ENCODE measurements at regions not wholly inside any gene's neighbourhood (a gene's known extent, or its start where the extent isn't known, plus 50 kb on each side); places are given as distances from the start of the nearest gene placed in this dataset.

DNA sequence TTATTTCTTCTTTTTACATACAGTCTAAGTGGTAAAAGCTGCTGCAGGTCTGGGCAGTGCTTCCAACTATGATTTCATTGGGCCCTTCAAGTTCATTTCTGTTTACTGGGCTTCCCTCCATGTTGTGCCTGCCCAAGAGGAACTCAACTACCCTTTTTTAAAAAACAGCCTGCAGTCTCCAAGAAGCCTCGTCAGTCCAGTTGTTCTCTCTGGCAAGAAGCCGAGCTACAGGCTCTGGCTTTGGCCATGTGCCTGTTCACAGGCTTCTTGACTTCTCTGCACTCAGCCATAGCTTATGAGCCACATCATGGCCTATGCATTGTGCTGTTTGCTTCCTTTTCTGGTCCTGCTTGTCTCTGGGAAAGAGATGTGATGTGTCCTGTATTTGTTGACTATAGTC, 119.7 kb upstream of the PJA2 start:
- H3K27ac ChIP-seq (ENCODE audit: extremely low read depth, low read depth, low read length): no peak overlapping the region

DNA sequence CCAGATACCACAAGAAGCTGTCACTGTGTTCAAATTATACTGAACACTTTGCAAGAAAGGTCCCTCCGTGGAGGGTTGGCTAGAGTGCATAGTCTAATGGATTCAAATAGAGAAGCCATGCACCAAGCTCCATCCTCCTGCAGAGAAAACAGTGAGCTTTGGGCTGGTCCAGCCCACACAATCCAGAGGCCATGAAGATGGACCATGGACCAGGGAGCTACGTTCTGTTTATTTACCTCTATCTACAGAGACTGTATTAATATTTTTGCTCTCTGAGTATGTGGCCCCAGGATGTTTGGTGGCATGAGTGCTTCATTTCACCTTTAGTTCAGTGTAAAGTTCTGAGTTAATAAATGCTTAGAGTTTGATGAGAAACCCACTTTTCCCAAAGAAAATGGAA, 114.8 kb upstream of the PJA2 start:
- H3K4me3 ChIP-seq (ENCODE audit: low read depth, low read length): no peak overlapping the region
- H3K36me3 ChIP-seq (ENCODE audit: control insufficient read depth in 2 of 2, insufficient read depth in 1 of 2, low read length in 2 of 2): no peaks in the 10 kb centered on the region
- ChIA-PET POLR2A (no interaction called here), CTCF (no interaction called here)
- H3K4me1 ChIP-seq (ENCODE audit: control insufficient read depth, insufficient read depth, low read length): no peaks in the 10 kb centered on the region
- no peaks in the 10 kb centered on the region for H3K9me3 ChIP-seq (ENCODE audit: control insufficient read depth, insufficient read depth, low read depth, low read length)
- TF ChIP-seq ZNF501 (tag by site-specific recombination; IDR thresholded peaks at IDR 0.05): no peak
- H3K27ac ChIP-seq (ENCODE audit: extremely low read depth, low read depth, low read length): no peak overlapping the region

More for the DNA sequence above, 119.7 kb upstream of the PJA2 start:
- Histone ChIP-seq H3K4me3 (ENCODE audit: low read depth, low read length) (no peak overlapping the region), H3K9me3 (ENCODE audit: control insufficient read depth, insufficient read depth, low read depth, low read length) (no peaks in the 10 kb centered on the region), H3K36me3 (ENCODE audit: control insufficient read depth in 2 of 2, insufficient read depth in 1 of 2, low read length in 2 of 2) (no peaks in the 10 kb centered on the region), H3K4me1 (ENCODE audit: control insufficient read depth, insufficient read depth, low read length) (peaks cover 6% of the 10 kb centered on the region; the same call in 1 of the 2 replicates)
- ChIA-PET CTCF (interaction anchor here (0.6 kb wide), 1 partner anchor 1008 kb away, joined by 3 read pairs; no protein-coding TSS in a partner anchor), POLR2A (no interaction called here)
- TF ChIP-seq PRDM1 (tag by site-specific recombination; IDR thresholded peaks at IDR 0.05): no peak
- no peak for TF ChIP-seq ZNF530 (tag by site-specific recombination; IDR thresholded peaks at IDR 0.05; ENCODE audit: low read depth)
- no peak for TF ChIP-seq ZNF837 (tag by site-specific recombination; IDR thresholded peaks at IDR 0.05)
- TF ChIP-seq OVOL3 (tag by site-specific recombination; IDR thresholded peaks at IDR 0.05): no peak
- no peak for TF ChIP-seq ZNF239 (tag by site-specific recombination; IDR thresholded peaks at IDR 0.05)
- no peak for TF ChIP-seq SP3 (tag by site-specific recombination; IDR thresholded peaks at IDR 0.05)
- no peak for TF ChIP-seq ZNF175 (tag by site-specific recombination; IDR thresholded peaks at IDR 0.05)

DNA sequence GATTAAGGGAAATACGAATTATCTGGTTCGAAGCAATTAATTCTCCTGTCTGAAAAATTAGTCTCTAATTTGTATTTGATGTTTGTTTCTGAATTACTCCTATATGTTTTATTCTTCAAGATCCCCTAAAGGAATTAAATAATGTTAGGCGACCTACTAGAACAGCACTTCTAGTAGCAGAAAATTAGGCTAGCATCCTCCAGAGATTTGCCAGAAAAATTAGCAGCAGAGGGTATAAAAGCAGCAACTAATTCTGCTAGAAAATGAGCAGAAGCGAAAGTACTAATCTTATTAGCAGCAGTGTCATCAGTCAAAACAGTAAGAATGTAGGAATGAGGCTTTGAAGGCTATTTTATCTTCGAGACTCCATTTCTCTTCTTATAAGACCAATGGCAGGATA, 114.3 kb upstream of the PJA2 start:
- Histone ChIP-seq H3K9me3 (ENCODE audit: control insufficient read depth, insufficient read depth, low read depth, low read length) (no peaks in the 10 kb centered on the region), H3K36me3 (ENCODE audit: control insufficient read depth in 2 of 2, insufficient read depth in 1 of 2, low read length in 2 of 2) (no peaks in the 10 kb centered on the region), H3K27ac (ENCODE audit: extremely low read depth, low read depth, low read length) (no peak overlapping the region), H3K4me1 (ENCODE audit: control insufficient read depth, insufficient read depth, low read length) (no peaks in the 10 kb centered on the region), H3K4me3 (ENCODE audit: low read depth, low read length) (no peak overlapping the region)
- ChIA-PET CTCF (no interaction called here), POLR2A (no interaction called here)
- TF ChIP-seq GLI4 (tag by site-specific recombination; IDR thresholded peaks at IDR 0.05) (no peak), OVOL3 (tag by site-specific recombination; IDR thresholded peaks at IDR 0.05) (no peak)
- TF ChIP-seq, protein P1, sequence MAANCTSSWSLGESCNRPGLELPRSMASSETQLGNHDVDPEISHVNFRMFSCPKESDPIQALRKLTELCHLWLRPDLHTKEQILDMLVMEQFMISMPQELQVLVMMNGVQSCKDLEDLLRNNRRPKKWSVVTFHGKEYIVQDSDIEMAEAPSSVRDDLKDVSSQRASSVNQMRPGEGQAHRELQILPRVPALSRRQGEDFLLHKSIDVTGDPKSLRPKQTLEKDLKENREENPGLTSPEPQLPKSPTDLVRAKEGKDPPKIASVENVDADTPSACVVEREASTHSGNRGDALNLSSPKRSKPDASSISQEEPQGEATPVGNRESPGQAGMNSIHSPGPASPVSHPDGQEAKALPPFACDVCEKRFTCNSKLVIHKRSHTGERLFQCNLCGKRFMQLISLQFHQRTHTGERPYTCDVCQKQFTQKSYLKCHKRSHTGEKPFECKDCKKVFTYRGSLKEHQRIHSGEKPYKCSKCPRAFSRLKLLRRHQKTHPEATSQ (tag by site-specific recombination; IDR thresholded peaks at IDR 0.05): no peak
- TF ChIP-seq, protein P2, sequence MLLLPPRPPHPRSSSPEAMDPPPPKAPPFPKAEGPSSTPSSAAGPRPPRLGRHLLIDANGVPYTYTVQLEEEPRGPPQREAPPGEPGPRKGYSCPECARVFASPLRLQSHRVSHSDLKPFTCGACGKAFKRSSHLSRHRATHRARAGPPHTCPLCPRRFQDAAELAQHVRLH (tag by site-specific recombination; IDR thresholded peaks at IDR 0.05): no peak

DNA sequence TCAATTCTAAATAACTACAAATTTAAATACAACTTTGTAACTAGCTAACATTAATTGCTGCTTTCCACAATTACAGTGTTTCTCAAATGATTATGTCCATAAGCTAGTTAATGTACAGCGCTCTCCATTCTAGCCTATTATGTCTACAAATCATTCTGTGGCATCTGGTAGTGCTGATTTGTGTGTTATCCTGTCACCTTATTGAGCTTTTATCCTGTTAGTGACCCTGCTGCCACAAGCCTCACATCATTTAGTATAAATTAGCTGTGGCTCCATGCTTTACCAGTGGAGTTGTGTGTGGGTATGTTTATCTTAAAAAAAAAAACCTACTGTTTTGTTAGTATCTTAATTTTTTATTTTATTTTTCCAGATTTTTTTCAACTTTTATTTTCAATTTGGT, 112.6 kb upstream of the PJA2 start:
- H3K9me3 ChIP-seq (ENCODE audit: control insufficient read depth, insufficient read depth, low read depth, low read length): no peaks in the 10 kb centered on the region
- H3K36me3 ChIP-seq (ENCODE audit: control insufficient read depth in 2 of 2, insufficient read depth in 1 of 2, low read length in 2 of 2): no peaks in the 10 kb centered on the region
- H3K27ac ChIP-seq (ENCODE audit: extremely low read depth, low read depth, low read length): no peak overlapping the region
- no peak overlapping the region for H3K4me3 ChIP-seq (ENCODE audit: low read depth, low read length)
- H3K4me1 ChIP-seq (ENCODE audit: control insufficient read depth, insufficient read depth, low read length): no peaks in the 10 kb centered on the region
- CTCF ChIA-PET: no interaction called here
- POLR2A ChIA-PET: no interaction called here
- TF ChIP-seq, protein P3, sequence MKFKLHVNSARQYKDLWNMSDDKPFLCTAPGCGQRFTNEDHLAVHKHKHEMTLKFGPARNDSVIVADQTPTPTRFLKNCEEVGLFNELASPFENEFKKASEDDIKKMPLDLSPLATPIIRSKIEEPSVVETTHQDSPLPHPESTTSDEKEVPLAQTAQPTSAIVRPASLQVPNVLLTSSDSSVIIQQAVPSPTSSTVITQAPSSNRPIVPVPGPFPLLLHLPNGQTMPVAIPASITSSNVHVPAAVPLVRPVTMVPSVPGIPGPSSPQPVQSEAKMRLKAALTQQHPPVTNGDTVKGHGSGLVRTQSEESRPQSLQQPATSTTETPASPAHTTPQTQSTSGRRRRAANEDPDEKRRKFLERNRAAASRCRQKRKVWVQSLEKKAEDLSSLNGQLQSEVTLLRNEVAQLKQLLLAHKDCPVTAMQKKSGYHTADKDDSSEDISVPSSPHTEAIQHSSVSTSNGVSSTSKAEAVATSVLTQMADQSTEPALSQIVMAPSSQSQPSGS (tag by site-specific recombination; IDR thresholded peaks at IDR 0.05; ENCODE audit: low read depth): no peak
- TF ChIP-seq ZNF558 (tag by site-specific recombination; IDR thresholded peaks at IDR 0.05): no peak
- TF ChIP-seq, protein P4, sequence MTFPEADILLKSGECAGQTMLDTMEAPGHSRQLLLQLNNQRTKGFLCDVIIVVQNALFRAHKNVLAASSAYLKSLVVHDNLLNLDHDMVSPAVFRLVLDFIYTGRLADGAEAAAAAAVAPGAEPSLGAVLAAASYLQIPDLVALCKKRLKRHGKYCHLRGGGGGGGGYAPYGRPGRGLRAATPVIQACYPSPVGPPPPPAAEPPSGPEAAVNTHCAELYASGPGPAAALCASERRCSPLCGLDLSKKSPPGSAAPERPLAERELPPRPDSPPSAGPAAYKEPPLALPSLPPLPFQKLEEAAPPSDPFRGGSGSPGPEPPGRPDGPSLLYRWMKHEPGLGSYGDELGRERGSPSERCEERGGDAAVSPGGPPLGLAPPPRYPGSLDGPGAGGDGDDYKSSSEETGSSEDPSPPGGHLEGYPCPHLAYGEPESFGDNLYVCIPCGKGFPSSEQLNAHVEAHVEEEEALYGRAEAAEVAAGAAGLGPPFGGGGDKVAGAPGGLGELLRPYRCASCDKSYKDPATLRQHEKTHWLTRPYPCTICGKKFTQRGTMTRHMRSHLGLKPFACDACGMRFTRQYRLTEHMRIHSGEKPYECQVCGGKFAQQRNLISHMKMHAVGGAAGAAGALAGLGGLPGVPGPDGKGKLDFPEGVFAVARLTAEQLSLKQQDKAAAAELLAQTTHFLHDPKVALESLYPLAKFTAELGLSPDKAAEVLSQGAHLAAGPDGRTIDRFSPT (tag by site-specific recombination; IDR thresholded peaks at IDR 0.05): no peak
